Smooth muscle cell (in vitro differentiated cells): ENCODE measurements at regions not wholly inside any gene's neighbourhood (a gene's known extent, or its start where the extent isn't known, plus 50 kb on each side); places are given as distances from the start of the nearest gene placed in this dataset.

Source experiments
- DNase-seq: peaks from one replicate; lab custom pipeline; 2025; ENCODE audit not compliant: unreplicated experiment; lab: John Stamatoyannopoulos, UW
- H2AFZ ChIP-seq: fragments of 200-600 bp; sonication (generic); 2 replicates; pipeline ENCODE4 v1.6.0; 2016; ENCODE audit warnings: antibody characterized with exemption, low read depth, mild to moderate bottlenecking
- H3F3A ChIP-seq: fragments of 200-600 bp; sonication (generic); 2 replicates; pipeline ENCODE4 v1.6.0; 2017; ENCODE audit warnings: antibody characterized with exemption, low read depth
- H3K27ac ChIP-seq: fragments of 200-600 bp; sonication (generic); 2 replicates; pipeline ENCODE4 v1.5.1; 2016; ENCODE audit warnings: low read depth, mild to moderate bottlenecking
- H3K27me3 ChIP-seq: fragments of 200-600 bp; sonication (generic); 2 replicates; pipeline ENCODE4 v1.6.1; 2016; ENCODE audit warnings: low read depth, mild to moderate bottlenecking
- H3K36me3 ChIP-seq: fragments of 200-600 bp; sonication (generic); 2 replicates; pipeline ENCODE4 v1.5.1; 2016; ENCODE audit warnings: low read depth
- H3K4me1 ChIP-seq: fragments of 200-600 bp; sonication (generic); 2 replicates; pipeline ENCODE4 v1.5.1; 2016; ENCODE audit warnings: low read depth
- H3K4me2 ChIP-seq: fragments of 200-600 bp; sonication (generic); 2 replicates; pipeline ENCODE4 v1.6.0; 2016; ENCODE audit warnings: mild to moderate bottlenecking
- H3K4me3 ChIP-seq: fragments of 200-600 bp; sonication (generic); 2 replicates; pipeline ENCODE4 v1.5.1; 2016; ENCODE audit warnings: mild to moderate bottlenecking
- H3K79me2 ChIP-seq: fragments of 200-600 bp; sonication (generic); 2 replicates; pipeline ENCODE4 v1.6.0; 2016; ENCODE audit warnings: low read depth, mild to moderate bottlenecking
- H3K9ac ChIP-seq: fragments of 200-600 bp; sonication (generic); 2 replicates; pipeline ENCODE4 v1.6.0; 2016; ENCODE audit warnings: low read depth
- H3K9me3 ChIP-seq: fragments of 200-600 bp; sonication (generic); replicated peaks from 2 replicates; pipeline ENCODE4 v1.5.1; 2016; ENCODE audit warnings: low read depth
- H4K20me1 ChIP-seq: fragments of 200-600 bp; sonication (generic); 2 replicates; pipeline ENCODE4 v1.6.0; 2016; ENCODE audit warnings: low read depth
- WGBS: methylation state at CpG from one replicate; pipeline ENCODE4 v1.1.7; 2016; ENCODE audit warnings: low lambda C conversion rate; 5-methylcytosine and 5-hydroxymethylcytosine counted together
- TF ChIP-seq, protein P1 (sequence below): fragments of 200-600 bp; sonication (generic); IDR thresholded peaks from 2 replicates; pipeline ENCODE4 v1.5.1; 2017; ENCODE audit warnings: borderline replicate concordance, mild to moderate bottlenecking, antibody characterized with exemption; ENCODE audit not compliant: insufficient read depth, poor library complexity, severe bottlenecking

DNA sequence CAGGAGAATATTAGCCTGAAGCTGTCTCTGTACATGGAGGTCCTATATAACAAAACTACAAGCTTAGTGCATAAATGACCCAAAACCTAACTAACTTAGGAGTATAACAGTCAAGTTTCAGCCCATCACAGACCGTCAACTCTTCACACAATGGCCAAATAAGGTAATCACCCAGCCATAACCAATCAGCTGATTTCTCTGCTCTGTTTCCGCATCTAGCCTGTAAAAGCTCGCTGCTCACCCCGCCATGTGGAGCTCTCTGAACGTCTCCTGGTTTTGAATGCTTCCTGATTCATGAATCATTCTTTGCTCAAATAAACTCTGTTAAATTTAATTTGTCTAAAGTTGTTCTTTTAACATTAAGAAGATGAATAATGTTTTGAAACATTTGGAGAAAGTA is 593.6 kb downstream of the TMX3 start:
- no peaks in the 10 kb centered on the region for H4K20me1 ChIP-seq
- H3K9me3 ChIP-seq, result no peaks in the 10 kb centered on the region
- no peak overlapping the region for H3K4me2 ChIP-seq
- no peaks in the 10 kb centered on the region for H3K4me1 ChIP-seq
- no peak overlapping the region for H2AFZ ChIP-seq
- no peak overlapping the region for H3K4me3 ChIP-seq
- WGBS, result 84% methylated on average over 5 of the region's 5 CpGs
- no peaks in the 10 kb centered on the region for H3K36me3 ChIP-seq
- H3K9ac ChIP-seq, result no peak overlapping the region
- DNase-seq, result no peak
- H3K27me3 ChIP-seq, result no peaks in the 10 kb centered on the region
- H3F3A ChIP-seq, result no peaks in the 10 kb centered on the region
- H3K79me2 ChIP-seq, result no peaks in the 10 kb centered on the region
- H3K27ac ChIP-seq, result no peak overlapping the region
- TF ChIP-seq, protein P1, sequence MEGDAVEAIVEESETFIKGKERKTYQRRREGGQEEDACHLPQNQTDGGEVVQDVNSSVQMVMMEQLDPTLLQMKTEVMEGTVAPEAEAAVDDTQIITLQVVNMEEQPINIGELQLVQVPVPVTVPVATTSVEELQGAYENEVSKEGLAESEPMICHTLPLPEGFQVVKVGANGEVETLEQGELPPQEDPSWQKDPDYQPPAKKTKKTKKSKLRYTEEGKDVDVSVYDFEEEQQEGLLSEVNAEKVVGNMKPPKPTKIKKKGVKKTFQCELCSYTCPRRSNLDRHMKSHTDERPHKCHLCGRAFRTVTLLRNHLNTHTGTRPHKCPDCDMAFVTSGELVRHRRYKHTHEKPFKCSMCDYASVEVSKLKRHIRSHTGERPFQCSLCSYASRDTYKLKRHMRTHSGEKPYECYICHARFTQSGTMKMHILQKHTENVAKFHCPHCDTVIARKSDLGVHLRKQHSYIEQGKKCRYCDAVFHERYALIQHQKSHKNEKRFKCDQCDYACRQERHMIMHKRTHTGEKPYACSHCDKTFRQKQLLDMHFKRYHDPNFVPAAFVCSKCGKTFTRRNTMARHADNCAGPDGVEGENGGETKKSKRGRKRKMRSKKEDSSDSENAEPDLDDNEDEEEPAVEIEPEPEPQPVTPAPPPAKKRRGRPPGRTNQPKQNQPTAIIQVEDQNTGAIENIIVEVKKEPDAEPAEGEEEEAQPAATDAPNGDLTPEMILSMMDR, result no peak

DNA sequence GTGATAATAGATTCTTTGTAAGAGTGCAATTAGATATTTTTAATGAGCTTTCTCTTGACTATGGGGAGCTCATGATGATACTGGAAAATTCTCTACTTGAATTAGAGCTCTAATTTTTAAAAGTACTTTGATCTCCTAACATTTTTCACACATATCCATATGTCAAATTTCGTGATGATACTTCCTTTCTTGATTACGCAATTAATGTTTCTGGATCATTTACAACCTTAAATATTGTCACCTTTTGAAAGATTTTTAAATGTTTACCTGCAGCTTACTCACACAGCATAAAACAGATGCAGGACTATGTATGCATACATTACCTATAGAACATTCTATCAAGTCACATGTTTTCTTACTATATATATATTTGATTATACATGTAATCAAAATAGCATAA is 598.5 kb upstream of the DSEL start:
- Histone ChIP-seq H2AFZ (no peak overlapping the region), H3K4me3 (no peak overlapping the region), H3K79me2 (no peaks in the 10 kb centered on the region), H3K4me1 (no peaks in the 10 kb centered on the region), H3K27ac (no peak overlapping the region), H3K9me3 (no peaks in the 10 kb centered on the region), H3K9ac (no peak overlapping the region), H4K20me1 (no peaks in the 10 kb centered on the region), H3F3A (no peaks in the 10 kb centered on the region), H3K27me3 (no peaks in the 10 kb centered on the region), H3K36me3 (no peaks in the 10 kb centered on the region), H3K4me2 (no peak overlapping the region)
- 93% methylated on average over 2 of the region's 2 CpGs for WGBS
- no peak for DNase-seq
- TF ChIP-seq, protein P1, result no peak

DNA sequence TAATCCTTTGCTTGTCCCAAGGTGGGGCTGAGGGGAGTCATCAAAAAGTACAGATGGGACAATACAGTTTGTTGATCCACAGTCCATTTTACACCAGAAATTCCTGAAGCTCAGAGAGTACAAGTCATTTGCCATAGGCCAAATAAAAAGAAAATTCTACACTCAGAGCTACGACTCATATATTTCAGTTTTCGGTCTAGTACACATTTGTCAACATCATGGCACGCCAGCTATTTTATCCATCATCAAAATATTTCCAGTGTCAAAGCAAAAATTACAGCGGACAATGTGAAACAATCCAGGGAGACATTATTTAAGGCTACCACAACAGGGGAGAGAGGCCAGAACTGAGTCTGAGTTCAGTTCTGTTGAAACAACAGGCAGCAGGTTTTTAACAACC is 587.5 kb upstream of the DSEL start:
- TF ChIP-seq, protein P1, result no peak
- H3K36me3 ChIP-seq, result no peaks in the 10 kb centered on the region
- no peaks in the 10 kb centered on the region for H3K9me3 ChIP-seq
- no peaks in the 10 kb centered on the region for H3K79me2 ChIP-seq
- H3F3A ChIP-seq, result no peaks in the 10 kb centered on the region
- H3K9ac ChIP-seq, result no peak overlapping the region
- no peaks in the 10 kb centered on the region for H4K20me1 ChIP-seq
- no peak overlapping the region for H2AFZ ChIP-seq
- H3K4me2 ChIP-seq, result no peak overlapping the region
- H3K27me3 ChIP-seq, result no peaks in the 10 kb centered on the region
- 90% methylated on average over 4 of the region's 4 CpGs for WGBS
- DNase-seq, result no peak
- no peaks in the 10 kb centered on the region for H3K4me1 ChIP-seq
- no peak overlapping the region for H3K27ac ChIP-seq
- H3K4me3 ChIP-seq, result no peak overlapping the region

DNA sequence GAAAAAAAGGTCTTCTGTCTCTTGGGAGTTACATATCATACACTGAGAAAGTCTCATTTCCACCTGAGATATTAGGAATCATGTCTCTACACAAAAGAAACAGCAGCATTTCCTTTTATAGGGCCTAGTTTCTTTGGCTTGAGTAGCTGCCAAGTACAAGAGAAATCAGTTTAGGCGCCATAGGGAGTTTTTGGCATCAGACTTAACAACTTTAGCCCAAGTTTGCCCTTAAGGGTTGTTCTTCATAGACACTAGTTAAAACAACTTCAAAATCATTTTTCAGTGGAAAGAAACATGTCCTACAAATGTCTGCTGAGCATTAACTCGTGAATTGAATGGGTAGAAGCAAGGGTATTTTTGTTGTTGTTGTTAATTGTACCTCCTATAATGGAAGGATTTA is 587.0 kb upstream of the DSEL start:
- Histone ChIP-seq H3K27me3 (no peaks in the 10 kb centered on the region), H2AFZ (no peak overlapping the region), H3K4me1 (no peaks in the 10 kb centered on the region), H3K27ac (no peak overlapping the region), H3K4me2 (no peak overlapping the region), H3K36me3 (no peaks in the 10 kb centered on the region), H3K9me3 (no peaks in the 10 kb centered on the region), H3K4me3 (no peak overlapping the region), H3K9ac (no peak overlapping the region), H4K20me1 (no peaks in the 10 kb centered on the region), H3F3A (no peaks in the 10 kb centered on the region), H3K79me2 (no peaks in the 10 kb centered on the region)
- WGBS, result 89% methylated on average over 2 of the region's 2 CpGs
- TF ChIP-seq, protein P1, result no peak
- DNase-seq, result no peak
